IPS-11a (cell line): ENCODE measurements at regions not wholly inside any gene's neighbourhood (a gene's known extent, or its start where the extent isn't known, plus 50 kb on each side); places are given as distances from the start of the nearest gene placed in this dataset.
"Not testable (repeated sequence)": the region's sequence is repeated elsewhere in the genome, so short reads cannot be mapped to it uniquely, and the experiment has no call there.

Experiments used
- H3K4me3 ChIP-seq: one replicate; pipeline ENCODE4 v1.5.1; 2013; ENCODE audit warnings: low read depth, low read length, control low read depth

DNA sequence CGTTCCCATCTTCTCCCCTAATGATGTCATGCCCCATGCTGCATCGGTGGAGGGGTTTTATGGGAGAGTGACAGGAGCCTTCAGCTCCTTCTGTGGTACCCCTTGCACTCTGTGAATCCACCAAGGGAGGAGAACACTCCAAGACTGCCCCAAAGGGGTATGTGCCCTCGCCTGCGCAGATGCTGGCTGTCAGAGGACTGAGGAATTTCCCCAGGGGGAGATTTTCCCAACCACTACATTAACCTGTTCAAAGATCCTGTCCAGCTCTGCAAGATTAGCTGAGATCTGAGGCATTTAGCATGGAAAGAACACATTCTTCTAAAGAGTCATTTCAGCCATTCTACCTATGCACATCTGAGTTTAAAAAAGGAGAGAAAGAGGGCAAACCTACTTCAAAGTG, 143.2 kb upstream of the ITGA6 start:
- H3K4me3 ChIP-seq = no peak overlapping the region

DNA sequence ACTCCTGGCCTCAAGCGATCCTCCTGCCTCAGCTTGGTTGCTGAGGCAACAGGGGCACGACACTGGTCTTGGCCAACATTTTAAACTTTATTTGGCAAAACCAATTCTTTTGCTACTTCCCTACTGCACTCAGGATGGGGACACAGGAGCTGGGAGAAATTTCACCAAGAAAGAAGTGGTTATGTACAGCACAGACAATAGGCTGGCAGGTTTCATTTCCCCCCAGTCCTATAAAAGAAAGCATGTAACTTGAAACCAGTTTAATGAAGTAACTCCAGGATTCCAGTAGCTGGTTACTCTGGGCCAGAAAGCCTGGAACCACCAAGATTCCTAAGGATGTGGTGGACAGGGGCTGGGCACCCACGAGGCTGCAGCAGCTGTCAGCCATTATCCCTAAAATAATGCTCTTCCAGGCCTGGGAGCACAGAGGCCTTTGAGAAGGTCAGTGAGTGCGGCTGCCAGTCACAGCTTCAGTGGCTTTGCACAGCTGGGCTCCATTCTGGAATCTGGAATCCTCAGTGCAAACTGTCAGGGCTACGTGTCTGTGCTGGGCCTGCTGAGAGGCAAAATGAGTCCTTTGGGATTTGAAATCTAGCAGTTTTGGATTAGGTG, 142.3 kb upstream of the ITGA6 start:
- no peak overlapping the region for H3K4me3 ChIP-seq

DNA sequence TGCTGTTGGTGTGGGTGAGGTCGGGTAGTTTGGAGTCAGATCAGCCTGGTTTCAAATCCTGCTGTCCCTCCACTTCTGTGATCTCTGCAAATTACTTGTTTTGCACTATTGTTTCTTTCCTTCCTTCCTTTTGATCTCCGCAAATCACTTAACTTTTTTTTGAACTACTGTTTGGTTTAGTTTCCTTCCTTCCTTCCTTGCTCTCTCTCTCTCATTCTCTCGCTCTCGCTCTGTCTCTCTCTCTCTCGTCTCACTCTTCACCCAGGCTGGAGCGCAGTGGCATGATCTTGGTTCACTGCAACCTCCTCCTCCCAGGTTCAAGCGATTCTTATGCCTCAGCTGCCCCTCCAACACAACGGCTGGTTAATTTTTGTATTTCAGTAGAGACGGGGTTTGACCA, 141.6 kb upstream of the ITGA6 start:
- no peak overlapping the region for H3K4me3 ChIP-seq

DNA sequence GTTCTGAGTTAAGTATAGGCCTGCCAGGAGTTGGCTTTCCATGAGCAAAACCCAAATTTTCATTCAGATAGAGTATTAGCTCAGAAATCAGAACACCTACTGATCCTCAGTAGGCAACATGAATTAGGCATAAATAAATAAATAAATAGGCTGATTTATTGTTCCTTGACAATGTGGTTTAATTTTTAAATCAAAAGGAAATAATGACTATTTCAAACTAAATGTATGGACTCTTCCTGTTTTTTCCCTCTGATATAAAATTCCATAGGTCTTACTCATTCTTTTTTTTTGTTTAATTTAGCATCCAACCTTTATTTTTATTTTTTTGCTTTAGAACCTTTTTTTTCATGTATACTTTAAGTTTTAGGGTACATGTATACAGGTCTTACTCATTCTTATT, 140.2 kb upstream of the ITGA6 start:
- no peak overlapping the region for H3K4me3 ChIP-seq

DNA sequence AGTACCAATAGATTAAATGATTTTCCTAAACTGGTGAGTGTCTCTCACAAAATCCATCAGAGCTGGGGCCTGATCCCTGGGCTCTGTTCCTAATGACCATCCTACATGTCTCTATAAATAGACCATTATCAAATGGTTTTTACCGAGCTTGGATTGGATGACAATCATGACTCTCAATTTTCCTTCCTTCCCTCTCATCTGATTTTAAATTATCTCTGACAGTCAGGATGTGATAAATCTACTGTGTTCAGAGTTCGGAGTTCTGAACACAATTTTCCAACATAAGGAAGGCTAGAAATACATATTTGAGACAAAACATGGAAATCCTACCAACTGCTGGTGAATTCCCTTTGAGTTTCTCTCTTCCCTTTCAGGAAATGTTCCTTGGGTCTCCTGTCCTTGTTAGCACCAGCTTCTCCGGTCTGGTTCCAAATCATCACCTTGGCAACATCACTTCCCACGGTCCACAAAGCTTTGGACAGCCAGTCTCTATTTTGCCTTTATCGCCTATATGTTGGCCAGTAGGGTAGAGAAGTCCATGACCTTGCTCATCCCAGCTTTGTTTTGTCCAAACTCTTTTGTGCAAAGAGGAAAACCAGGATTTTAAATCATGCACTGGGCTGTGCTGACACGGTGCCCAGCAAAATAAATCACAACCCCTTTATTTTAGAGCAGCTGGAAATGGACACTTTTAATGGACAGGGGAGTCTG, 139.6 kb upstream of the ITGA6 start:
- no peak overlapping the region for H3K4me3 ChIP-seq

DNA sequence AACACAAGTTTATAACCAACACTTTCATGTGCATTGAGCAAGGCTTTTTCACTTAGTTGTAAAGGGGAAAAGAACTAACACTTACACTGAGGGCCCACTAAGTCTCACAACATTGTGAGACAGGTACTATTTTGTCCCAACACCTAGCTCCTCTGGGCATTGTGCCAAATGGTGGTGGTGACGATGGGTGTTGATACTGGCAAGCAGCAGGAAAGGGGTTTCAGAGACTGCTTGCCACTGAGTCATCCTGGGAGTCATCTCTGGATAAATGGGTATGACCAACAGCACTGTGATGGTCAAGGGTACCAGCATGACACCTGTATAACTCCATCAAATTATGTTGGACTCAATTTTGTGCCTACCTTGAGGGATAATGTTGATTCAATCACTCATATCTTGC, 138.8 kb upstream of the ITGA6 start:
- no peak overlapping the region for H3K4me3 ChIP-seq

DNA sequence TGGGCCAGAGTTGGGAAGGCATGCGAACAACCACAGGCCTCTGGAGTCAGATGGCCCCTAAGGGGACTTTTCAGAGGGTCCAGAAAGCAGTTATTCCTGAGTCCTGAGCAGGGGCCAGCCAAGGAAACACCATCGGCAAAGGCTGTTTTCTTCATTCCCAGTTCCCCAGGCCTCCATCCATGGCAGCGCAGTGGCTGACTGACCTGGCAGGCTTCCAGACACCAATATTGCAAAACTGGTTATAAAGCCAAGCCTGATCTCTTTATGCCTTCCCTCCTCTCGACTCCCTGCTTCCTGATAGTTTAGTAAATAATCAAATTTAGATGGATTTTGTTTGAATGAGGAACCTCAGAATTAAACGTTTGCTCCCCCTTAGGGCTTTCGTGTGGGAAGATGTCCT, 133.4 kb upstream of the ITGA6 start:
- no peak overlapping the region for H3K4me3 ChIP-seq

DNA sequence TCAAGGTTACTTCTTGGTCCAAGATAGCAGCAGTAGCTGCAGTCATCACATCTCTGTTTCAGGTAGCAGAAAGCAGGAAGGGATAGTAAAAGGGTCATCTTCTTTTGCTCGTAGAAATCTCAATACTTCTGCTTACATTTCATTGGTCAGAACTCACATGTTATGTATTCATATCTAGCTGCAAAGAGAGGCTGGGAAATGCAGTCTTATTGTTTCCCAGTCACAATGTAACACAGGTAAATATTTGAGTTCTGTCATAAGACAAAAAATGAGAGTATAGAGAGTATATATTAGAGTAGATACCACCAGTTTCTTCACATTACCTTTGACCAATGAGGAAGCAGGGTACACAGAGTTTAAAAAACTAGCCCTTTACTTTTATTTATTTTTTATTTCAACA, 132.4 kb upstream of the ITGA6 start:
- H3K4me3 ChIP-seq = no peak overlapping the region

DNA sequence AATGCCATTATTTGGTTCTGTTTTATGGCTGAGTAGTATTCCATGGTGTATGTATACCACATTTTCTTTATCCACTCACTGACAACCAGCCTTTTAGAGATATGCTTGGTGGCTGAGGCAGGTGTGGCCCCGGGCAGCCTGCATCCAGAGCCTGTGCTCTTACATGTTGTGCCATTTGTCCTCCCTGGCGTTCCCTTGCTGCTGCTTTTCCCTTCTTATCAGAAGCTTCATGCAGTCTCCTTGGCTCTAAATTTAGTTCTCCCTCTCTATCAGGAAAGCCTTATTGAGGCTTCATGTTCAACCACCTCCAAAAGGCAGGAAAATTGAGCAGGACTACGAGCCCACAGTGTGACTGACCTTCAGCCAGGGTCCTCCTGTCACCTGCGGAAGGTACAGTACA, 131.7 kb upstream of the ITGA6 start:
- no peak overlapping the region for H3K4me3 ChIP-seq

DNA sequence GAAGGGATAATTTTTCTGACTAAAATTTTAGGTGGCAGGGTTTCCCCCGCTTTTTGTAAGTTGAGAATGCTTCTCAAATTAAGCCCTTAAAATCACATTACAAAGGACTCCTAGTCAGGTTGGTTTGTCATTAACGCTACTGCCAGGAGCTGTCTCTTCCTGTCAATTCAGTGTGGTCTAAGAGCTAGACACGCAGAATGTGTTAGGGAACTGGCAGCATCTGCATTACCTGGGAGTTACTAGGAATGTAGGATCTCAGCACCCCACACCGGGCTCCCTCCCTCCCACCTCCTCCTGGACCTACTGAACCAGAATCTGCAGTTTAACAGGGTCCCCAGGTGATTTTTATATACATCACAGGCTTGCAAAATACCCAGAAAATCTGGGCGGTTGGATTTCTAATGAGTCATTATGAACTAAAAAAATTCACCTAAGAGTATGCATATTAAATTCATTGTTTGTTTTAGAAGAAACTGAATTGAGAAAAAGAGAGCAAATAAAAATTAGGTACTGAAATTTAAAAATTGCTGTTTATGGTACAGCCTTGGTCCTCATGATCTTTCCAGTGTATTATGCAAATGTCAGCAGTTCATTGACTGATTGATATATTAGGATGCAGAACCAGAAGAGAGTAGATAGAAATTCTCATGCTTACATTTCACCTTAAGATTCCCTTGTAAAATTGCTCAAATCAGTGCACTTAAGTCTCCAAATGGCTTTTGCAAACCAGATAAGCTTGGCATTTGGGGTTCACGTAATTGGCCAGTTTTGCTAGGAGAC, 130.9 kb upstream of the ITGA6 start:
- H3K4me3 ChIP-seq = no peak overlapping the region

DNA sequence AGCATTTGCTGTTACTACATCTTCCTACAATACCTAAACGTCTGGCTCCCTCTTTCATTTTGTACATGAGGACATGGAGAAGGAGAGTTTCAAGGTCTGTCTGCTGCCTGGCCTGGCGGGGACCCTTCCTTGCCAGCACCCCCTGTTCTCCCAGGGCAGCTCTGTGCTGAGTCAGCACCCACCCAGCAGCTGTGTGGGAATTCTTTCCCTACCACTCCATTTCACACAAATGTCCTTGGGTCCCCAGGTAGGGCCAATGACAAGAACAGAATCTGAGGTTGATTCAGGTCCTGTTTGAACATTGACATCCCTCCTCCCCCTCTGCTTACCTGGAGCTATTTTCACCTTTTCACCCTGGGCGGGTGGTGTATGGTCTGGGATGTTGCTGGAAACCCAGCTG, 129.9 kb upstream of the ITGA6 start:
- H3K4me3 ChIP-seq = no peak overlapping the region

DNA sequence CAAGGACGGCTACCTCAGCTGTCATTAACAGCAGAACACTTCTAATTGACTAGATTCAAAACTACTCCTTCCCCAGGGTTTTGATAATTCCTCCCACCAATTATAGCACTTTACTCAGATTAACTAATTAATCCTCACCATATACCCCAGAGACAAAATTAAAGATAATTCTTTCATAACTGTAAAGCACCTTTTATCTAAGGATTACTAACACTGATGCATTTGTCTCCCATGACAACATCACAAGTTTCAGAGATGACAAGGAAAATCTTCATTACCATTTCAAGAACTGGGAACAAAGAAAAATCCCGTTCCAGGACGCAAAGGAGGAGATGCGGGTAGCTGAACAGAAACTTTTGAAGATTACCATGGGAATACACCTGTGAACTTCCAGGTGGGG, 129.4 kb upstream of the ITGA6 start:
- no peak overlapping the region for H3K4me3 ChIP-seq

DNA sequence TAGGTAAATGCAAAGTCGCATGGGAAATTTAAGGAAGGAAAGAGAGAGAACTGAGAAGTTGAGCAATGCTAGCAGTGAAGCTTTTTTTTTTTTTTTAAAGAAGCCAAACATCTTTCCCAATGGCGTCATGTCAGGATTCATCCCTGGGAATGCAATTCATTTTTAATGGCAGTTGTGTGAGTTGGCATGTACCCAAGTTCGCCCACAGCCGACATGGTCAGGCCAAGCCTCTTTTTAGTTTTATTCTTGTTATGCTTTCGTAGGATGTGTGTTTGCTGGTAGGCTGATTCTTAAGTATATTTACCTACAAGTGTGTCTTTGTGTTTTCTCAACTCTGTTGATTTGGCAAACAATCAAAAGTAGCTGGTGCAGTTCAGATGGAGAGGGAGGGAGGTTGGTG, 127.6 kb upstream of the ITGA6 start:
- H3K4me3 ChIP-seq = no peak overlapping the region

DNA sequence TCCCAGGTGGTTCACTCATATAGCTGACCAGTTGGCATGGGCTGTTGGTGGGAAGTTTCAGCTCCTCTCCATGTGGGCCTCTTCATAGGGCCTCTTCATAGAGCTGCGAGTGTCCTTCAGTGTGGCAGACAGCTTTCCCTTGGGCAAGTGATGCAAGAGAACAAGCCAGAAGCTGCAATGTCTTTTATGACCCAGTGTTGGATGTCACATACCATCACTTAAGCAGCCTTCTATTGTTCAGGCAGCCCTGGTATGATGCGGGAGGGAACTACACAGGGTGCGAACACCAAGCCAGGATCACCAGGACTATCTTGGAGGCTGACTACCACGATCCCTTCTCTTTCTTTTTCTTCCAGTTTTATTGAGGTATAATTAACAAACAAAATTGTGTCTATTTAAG, 126.5 kb upstream of the ITGA6 start:
- no peak overlapping the region for H3K4me3 ChIP-seq

DNA sequence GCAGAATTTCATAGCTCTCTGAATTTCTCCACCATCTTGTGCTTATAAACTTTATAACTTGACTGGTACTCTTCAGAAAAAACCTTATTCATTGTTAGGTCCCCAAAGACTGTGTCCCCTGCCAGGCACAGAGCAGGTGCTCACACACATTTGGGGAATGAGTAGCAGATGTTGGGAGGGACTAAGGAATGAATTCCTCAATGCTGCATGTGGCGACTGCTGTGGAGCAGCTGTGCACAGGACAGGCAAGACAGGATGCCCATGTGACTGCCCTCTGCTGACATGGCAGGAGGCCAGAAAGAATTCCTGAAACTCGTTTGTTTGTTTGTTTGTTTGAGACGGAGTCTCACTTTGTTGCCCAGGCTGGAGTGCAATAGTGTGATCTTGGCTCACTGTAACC, 122.3 kb upstream of the ITGA6 start:
- no peak overlapping the region for H3K4me3 ChIP-seq

DNA sequence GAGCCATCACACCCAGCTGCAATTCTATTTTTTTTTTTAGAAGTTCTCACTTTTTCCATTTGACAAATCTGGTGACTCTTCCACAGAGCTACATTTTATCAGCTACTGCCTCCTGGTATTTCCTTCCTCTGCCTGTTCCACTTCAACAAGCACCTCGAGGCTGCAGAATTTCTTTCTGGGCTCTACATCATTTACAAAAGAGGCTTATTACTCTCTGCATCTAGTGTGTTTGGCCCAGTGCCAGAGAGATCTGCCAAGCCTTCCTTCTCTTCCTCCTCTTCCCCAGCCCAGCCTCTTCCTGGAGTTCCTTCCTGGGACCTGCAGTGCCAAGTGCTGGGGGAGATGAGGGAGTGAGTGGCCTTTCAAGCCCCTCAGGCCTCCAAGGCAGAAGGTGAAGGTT, 119.6 kb upstream of the ITGA6 start:
- H3K4me3 ChIP-seq = no peak overlapping the region

DNA sequence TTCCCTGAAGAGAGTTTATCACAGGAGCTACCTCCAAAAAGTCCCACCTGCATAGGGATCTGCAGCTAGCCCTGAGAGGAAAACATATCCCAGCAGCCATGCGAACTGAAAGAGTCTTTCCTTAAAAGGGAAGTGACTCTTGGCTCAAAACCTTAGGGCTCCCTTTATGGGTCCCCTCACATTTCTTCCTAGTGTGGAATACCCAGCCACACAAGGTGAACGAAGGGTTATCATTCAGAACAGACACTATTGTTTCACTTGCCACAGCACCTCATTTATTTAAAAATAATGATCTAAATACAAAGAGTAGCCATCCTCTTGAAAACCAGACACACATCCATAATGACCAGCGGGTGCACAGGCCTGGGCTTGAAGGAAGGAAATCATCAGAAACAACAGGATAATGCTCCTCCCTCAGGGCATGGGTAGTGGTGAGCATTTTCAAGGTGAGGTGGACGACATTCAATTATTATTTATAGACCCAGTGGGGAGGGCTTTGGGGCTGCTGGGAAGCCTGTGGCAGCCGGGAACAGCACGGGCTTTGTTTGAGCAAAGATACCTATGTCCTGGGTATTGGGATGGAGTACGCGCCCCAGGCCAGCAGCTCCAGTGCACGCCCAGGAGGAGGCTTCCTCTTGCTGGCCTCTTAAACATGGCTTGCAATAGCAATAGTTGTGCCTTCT, 119.0 kb upstream of the ITGA6 start:
- no peak overlapping the region for H3K4me3 ChIP-seq

DNA sequence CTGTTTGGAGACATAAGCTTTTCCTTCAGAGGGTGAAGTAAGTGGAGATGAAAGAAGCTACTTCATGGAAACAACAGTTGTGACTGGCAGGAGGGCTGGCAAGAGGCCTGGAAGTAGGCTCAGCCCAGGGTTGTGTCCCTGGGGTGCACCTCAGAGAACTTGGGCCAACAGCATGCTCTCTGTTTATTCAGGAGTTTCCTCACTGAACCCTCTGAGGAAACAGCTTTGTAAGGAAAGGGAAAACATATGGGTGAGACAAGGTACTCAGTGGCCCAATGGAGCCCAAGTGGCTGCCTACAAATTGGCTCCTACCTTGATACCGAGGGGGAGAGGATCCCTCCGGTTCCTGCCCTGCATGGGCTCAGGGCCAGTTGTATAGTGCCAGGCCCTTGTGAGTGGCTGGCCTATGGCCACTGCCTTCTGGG, 115.5 kb upstream of the ITGA6 start:
- no peak overlapping the region for H3K4me3 ChIP-seq

DNA sequence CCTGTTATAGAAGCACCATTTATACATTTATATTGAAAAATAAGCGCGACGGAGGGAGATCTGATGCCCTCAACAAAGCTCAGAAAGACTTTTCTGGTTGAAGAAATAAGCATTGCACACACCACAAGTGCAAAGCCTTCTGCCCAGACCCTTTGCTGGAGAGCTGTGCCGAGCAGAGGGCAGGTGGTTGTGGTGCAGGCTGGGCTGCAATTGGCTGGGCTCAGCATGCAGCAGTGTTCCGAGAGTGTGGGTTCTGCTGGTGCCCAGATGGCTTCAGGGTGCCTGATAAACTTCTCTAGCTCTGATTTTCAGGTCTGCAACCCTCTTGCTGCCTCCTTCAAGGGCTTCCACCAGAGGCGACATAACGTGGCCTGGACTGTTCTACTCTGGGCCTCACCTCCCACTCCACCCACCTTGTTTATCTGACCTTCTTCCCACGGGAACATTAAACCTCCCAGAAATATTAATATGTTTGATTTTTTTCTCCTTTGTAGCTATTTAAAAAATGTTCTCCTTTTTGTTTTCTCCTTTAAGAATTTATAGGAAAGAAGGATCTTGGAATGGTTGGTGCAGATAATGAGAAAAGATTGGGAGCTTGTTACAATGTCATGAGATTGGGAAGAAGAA, 113.6 kb upstream of the ITGA6 start:
- H3K4me3 ChIP-seq = no peak overlapping the region

DNA sequence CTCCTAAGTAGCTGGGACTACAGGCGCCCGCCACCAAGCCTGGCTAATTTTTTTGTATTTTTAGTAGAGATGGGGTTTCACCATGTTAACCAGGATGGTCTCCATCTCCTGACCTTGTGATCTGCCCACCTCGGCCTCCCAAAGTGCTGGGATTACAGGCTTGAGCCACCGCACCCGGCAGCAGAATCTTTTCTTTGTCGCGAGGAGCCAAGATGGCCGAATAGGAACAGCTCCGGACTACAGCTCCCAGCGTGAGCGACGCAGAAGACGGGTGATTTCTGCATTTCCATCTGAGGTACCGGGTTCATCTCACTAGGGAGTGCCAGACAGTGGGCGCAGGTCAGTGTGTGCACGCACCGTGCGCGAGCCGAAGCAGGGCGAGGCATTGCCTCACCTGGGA, 112.3 kb upstream of the ITGA6 start:
- H3K4me3 ChIP-seq = not testable (repeated sequence)

DNA sequence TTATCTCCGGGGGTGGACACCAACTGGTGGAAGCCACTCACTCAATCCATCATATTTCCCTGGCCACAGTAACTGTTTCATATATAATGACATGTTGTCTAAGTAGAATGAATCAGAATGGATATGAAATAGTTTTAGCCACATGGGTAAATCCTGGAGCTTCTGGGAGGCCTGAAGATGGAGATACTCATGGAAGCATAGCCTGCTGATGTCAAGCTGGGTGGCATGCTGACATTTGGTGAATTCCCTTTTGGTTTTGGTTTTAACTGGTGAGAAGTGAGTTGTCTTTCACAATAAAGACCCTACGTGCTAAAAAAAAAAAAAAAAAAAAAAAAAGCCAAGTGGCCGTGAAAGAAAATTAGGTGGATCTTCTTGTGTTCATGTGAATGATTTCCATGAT, 105.3 kb upstream of the ITGA6 start:
- no peak overlapping the region for H3K4me3 ChIP-seq
